ENCODE measurements at regions not wholly inside any gene's neighbourhood (a gene's known extent, or its start where the extent isn't known, plus 50 kb on each side); places are given as distances from the start of the nearest gene placed in this dataset.
"Not testable (repeated sequence)": the region's sequence is repeated elsewhere in the genome, so short reads cannot be mapped to it uniquely, and the experiment has no call there.

GRCh38 chr6:134637847-134638437 is 312.0 kb downstream of the ALDH8A1 start:
- DNase-seq: no peak
- Histone ChIP-seq H3K27ac (no peak overlapping the region), H3K27me3 (replicated peaks) (no peaks in the 10 kb centered on the region), H3K4me3 (ENCODE audit: low read depth, low read length) (no peak overlapping the region), H3K36me3 (replicated peaks) (no peaks in the 10 kb centered on the region)
- TF ChIP-seq CTCF (IDR thresholded peaks at IDR 0.05; ENCODE audit: low read depth, low read length, missing control alignments): no peak
- in situ Hi-C loops (cut with HindIII; ENCODE audit: low pct_ligation_motif_present, low sequenced_read_pairs): no loop called here

- no peaks in the 10 kb centered on the region for H3K36me3 ChIP-seq (replicated peaks)
- in situ Hi-C loops (cut with HindIII; ENCODE audit: low pct_ligation_motif_present, low sequenced_read_pairs): no loop called here
- H3K27me3 ChIP-seq (replicated peaks): no peaks in the 10 kb centered on the region
- no peak overlapping the region for H3K4me3 ChIP-seq (ENCODE audit: low read depth, low read length)
- no peak for DNase-seq
- TF ChIP-seq CTCF (IDR thresholded peaks at IDR 0.05; ENCODE audit: low read depth, low read length, missing control alignments): no peak
- H3K27ac ChIP-seq: no peak overlapping the region
Measured at GRCh38 chr6:134637282-134637681, 312.6 kb downstream of the ALDH8A1 start.

- no peak for TF ChIP-seq CTCF (IDR thresholded peaks at IDR 0.05; ENCODE audit: low read depth, low read length, missing control alignments)
- H3K27ac ChIP-seq: no peak overlapping the region
- H3K36me3 ChIP-seq (replicated peaks): no peaks in the 10 kb centered on the region
- in situ Hi-C loops (cut with HindIII; ENCODE audit: low pct_ligation_motif_present, low sequenced_read_pairs): no loop called here
- no peak for DNase-seq
- no peak overlapping the region for H3K4me3 ChIP-seq (ENCODE audit: low read depth, low read length)
- H3K27me3 ChIP-seq (replicated peaks): no peaks in the 10 kb centered on the region
Measured at GRCh38 chr6:134636186-134636799, 313.6 kb downstream of the ALDH8A1 start.

- Histone ChIP-seq H3K27ac (no peak overlapping the region), H3K27me3 (replicated peaks) (no peaks in the 10 kb centered on the region), H3K36me3 (replicated peaks) (no peaks in the 10 kb centered on the region), H3K4me3 (ENCODE audit: low read depth, low read length) (no peak overlapping the region)
- DNase-seq: no peak
- no peak for TF ChIP-seq CTCF (IDR thresholded peaks at IDR 0.05; ENCODE audit: low read depth, low read length, missing control alignments)
- in situ Hi-C loops (cut with HindIII; ENCODE audit: low pct_ligation_motif_present, low sequenced_read_pairs): no loop called here
Measured at GRCh38 chr6:134634966-134635365, 314.9 kb downstream of the ALDH8A1 start.

- in situ Hi-C loops (cut with HindIII; ENCODE audit: low pct_ligation_motif_present, low sequenced_read_pairs): no loop called here
- H3K4me3 ChIP-seq (ENCODE audit: low read depth, low read length): no peak overlapping the region
- DNase-seq: no peak
- H3K27me3 ChIP-seq (replicated peaks): no peaks in the 10 kb centered on the region
- H3K27ac ChIP-seq: no peak overlapping the region
- no peaks in the 10 kb centered on the region for H3K36me3 ChIP-seq (replicated peaks)
- no peak for TF ChIP-seq CTCF (IDR thresholded peaks at IDR 0.05; ENCODE audit: low read depth, low read length, missing control alignments)
Measured at GRCh38 chr6:134634466-134634865, 315.4 kb downstream of the ALDH8A1 start.

GRCh38 chr6:134632982-134633940 is 315.3 kb upstream of the SGK1 start:
- in situ Hi-C loops (cut with HindIII; ENCODE audit: low pct_ligation_motif_present, low sequenced_read_pairs); DNase-seq; H3K27me3 ChIP-seq (replicated peaks); H3K36me3 ChIP-seq (replicated peaks); H3K27ac ChIP-seq; H3K4me3 ChIP-seq (ENCODE audit: low read depth, low read length): not testable (repeated sequence)
